ENCODE measurements at regions not wholly inside any gene's neighbourhood (a gene's known extent, or its start where the extent isn't known, plus 50 kb on each side); places are given as distances from the start of the nearest gene placed in this dataset.
"Not testable (repeated sequence)": the region's sequence is repeated elsewhere in the genome, so short reads cannot be mapped to it uniquely, and the experiment has no call there.

- DNase-seq: no peak
These were observed 54.4 kb upstream of the LGR5 start for GRCh38 chr12:71385155-71385554.

- not testable (repeated sequence) for DNase-seq
These were observed 62.8 kb upstream of the LGR5 start for GRCh38 chr12:71376711-71377355.

GRCh38 chr12:71371122-71371521 lies 68.5 kb upstream of the LGR5 start:
- no peak for DNase-seq

GRCh38 chr12:71360013-71360412 lies 79.6 kb upstream of the LGR5 start:
- no peak for DNase-seq

- DNase-seq: no peak
These were observed 83.0 kb upstream of the LGR5 start for GRCh38 chr12:71356569-71356968.

GRCh38 chr12:71354871-71355270 lies 84.7 kb upstream of the LGR5 start:
- no peak for DNase-seq

- no peak for DNase-seq
These were observed 86.0 kb upstream of the LGR5 start for GRCh38 chr12:71353607-71354006.

GRCh38 chr12:71349950-71350349 lies 89.6 kb upstream of the LGR5 start:
- DNase-seq: no peak

GRCh38 chr12:71338933-71339332 lies 100.7 kb upstream of the LGR5 start:
- no peak for DNase-seq

GRCh38 chr12:71335963-71336257 lies 103.7 kb upstream of the LGR5 start:
- no peak for DNase-seq

GRCh38 chr12:71335151-71335962 lies 104.2 kb upstream of the LGR5 start:
- peak; percentile 91 for DNase-seq

- DNase-seq: peak; percentile 43
These were observed 106.2 kb upstream of the LGR5 start for GRCh38 chr12:71333418-71333817.

- no peak for DNase-seq
These were observed 109.6 kb upstream of the LGR5 start for GRCh38 chr12:71329956-71330355.

- DNase-seq: no peak
These were observed 118.1 kb upstream of the LGR5 start for GRCh38 chr12:71321531-71321930.

- no peak for DNase-seq
These were observed 118.5 kb upstream of the LGR5 start for GRCh38 chr12:71321130-71321529.

- no peak for DNase-seq
These were observed 124.1 kb upstream of the LGR5 start for GRCh38 chr12:71315328-71315985.

GRCh38 chr12:71312768-71313403 lies 126.7 kb upstream of the LGR5 start:
- DNase-seq: no peak

- DNase-seq: not testable (repeated sequence)
These were observed 128.0 kb upstream of the LGR5 start for GRCh38 chr12:71311611-71312010.

GRCh38 chr12:71306808-71307207 lies 132.8 kb upstream of the LGR5 start:
- DNase-seq: no peak

GRCh38 chr12:71304306-71304705 lies 135.3 kb upstream of the LGR5 start:
- no peak for DNase-seq

- DNase-seq: no peak
These were observed 136.4 kb upstream of the LGR5 start for GRCh38 chr12:71303199-71303598.

- DNase-seq: no peak
These were observed 138.6 kb upstream of the LGR5 start for GRCh38 chr12:71300772-71301675.
